HFF-Myc (cell line): ENCODE measurements at regions not wholly inside any gene's neighbourhood (a gene's known extent, or its start where the extent isn't known, plus 50 kb on each side); places are given as distances from the start of the nearest gene placed in this dataset.
"Not testable (repeated sequence)": the region's sequence is repeated elsewhere in the genome, so short reads cannot be mapped to it uniquely, and the experiment has no call there.

Experiments used
- DNase-seq: peaks from one replicate; pipeline ENCODE4 v3.0.0-alpha.2; 2011; ENCODE audit warnings: low read depth; ENCODE audit errors: extremely low read depth
- H3K4me3 ChIP-seq: replicated peaks from 2 replicates; pipeline ENCODE4 v1.5.1; 2011; ENCODE audit warnings: low read depth, mild to moderate bottlenecking, control low read depth, low read length
- CTCF ChIP-seq: IDR thresholded peaks from 2 replicates; pipeline ENCODE4 v1.5.1; 2012; ENCODE audit warnings: mild to moderate bottlenecking, low read depth, low read length, control low read depth; ENCODE audit errors: missing control alignments

- no peak for DNase-seq
- TF ChIP-seq CTCF = no peak
- no peak overlapping the region for H3K4me3 ChIP-seq
These were observed 299.8 kb downstream of the CD83 start for GRCh38 chr6:14417377-14417776.

GRCh38 chr6:14419224-14419623 lies 301.7 kb downstream of the CD83 start:
- H3K4me3 ChIP-seq = not testable (repeated sequence)

GRCh38 chr6:14422061-14422460 lies 304.5 kb downstream of the CD83 start:
- no peak for TF ChIP-seq CTCF
- DNase-seq = no peak
- no peak overlapping the region for H3K4me3 ChIP-seq

More at GRCh38 chr6:14419224-14419623, 301.7 kb downstream of the CD83 start:
- not testable (repeated sequence) for DNase-seq

- DNase-seq = no peak
- H3K4me3 ChIP-seq = no peak overlapping the region
- no peak for TF ChIP-seq CTCF
These were observed 305.3 kb downstream of the CD83 start for GRCh38 chr6:14422917-14423316.

GRCh38 chr6:14423330-14423729 lies 305.8 kb downstream of the CD83 start:
- DNase-seq = no peak
- no peak overlapping the region for H3K4me3 ChIP-seq
- TF ChIP-seq CTCF = no peak

GRCh38 chr6:14423955-14424354 lies 306.4 kb downstream of the CD83 start:
- no peak overlapping the region for H3K4me3 ChIP-seq
- TF ChIP-seq CTCF = no peak
- no peak for DNase-seq

GRCh38 chr6:14425805-14426204 lies 308.2 kb downstream of the CD83 start:
- no peak for TF ChIP-seq CTCF
- no peak for DNase-seq
- H3K4me3 ChIP-seq = no peak overlapping the region

GRCh38 chr6:14426281-14426680 lies 308.7 kb downstream of the CD83 start:
- no peak for DNase-seq
- TF ChIP-seq CTCF = no peak
- H3K4me3 ChIP-seq = no peak overlapping the region
